ENCODE measurements at regions not wholly inside any gene's neighbourhood (a gene's known extent, or its start where the extent isn't known, plus 50 kb on each side); places are given as distances from the start of the nearest gene placed in this dataset.

- Histone ChIP-seq H3K9me2 (ENCODE audit: low read depth, low read length) (no peaks in the 10 kb centered on the region), H4K20me1 (ENCODE audit: insufficient read depth, low read length) (no peaks in the 10 kb centered on the region), H3K9ac (ENCODE audit: low read length) (no peak overlapping the region), H3K27ac (ENCODE audit: low read depth, low read length, poor library complexity, severe bottlenecking) (no peak overlapping the region), H3F3A (ENCODE audit: insufficient read depth, low read length) (no peaks in the 10 kb centered on the region), H3K9me3 (ENCODE audit: low read length) (no peaks in the 10 kb centered on the region), H3K4me1 (ENCODE audit: insufficient read depth, low read length, severe bottlenecking) (no peaks in the 10 kb centered on the region), H3K79me2 (ENCODE audit: insufficient read depth, low read length) (no peaks in the 10 kb centered on the region), H3K4me2 (ENCODE audit: low read length) (no peak overlapping the region), H3K4me3 (ENCODE audit: low read depth, low read length, poor library complexity, severe bottlenecking) (no peak overlapping the region), H2AFZ (ENCODE audit: low read length) (no peak overlapping the region), H3K36me3 (ENCODE audit: insufficient read depth, low read length) (no peaks in the 10 kb centered on the region), H3K27me3 (ENCODE audit: insufficient read depth, low read length) (no peaks in the 10 kb centered on the region)
- no peak for TF ChIP-seq CTCF (IDR thresholded peaks at IDR 0.05; ENCODE audit: low read length)
- no peak for TF ChIP-seq EZH2 (IDR thresholded peaks at IDR 0.05; ENCODE audit: borderline replicate concordance, low read length)
These were observed 192.0 kb downstream of the MTRR start for GRCh38 chr5:8060953-8061429.

GRCh38 chr5:8062521-8062920 lies 193.6 kb downstream of the MTRR start:
- H3K79me2 ChIP-seq (ENCODE audit: insufficient read depth, low read length), result no peaks in the 10 kb centered on the region
- H3K9me2 ChIP-seq (ENCODE audit: low read depth, low read length), result no peaks in the 10 kb centered on the region
- no peak overlapping the region for H3K9ac ChIP-seq (ENCODE audit: low read length)
- H3K4me1 ChIP-seq (ENCODE audit: insufficient read depth, low read length, severe bottlenecking), result no peaks in the 10 kb centered on the region
- H3K4me2 ChIP-seq (ENCODE audit: low read length), result no peak overlapping the region
- H3K27ac ChIP-seq (ENCODE audit: low read depth, low read length, poor library complexity, severe bottlenecking), result no peak overlapping the region
- H4K20me1 ChIP-seq (ENCODE audit: insufficient read depth, low read length), result no peaks in the 10 kb centered on the region
- no peaks in the 10 kb centered on the region for H3K36me3 ChIP-seq (ENCODE audit: insufficient read depth, low read length)
- no peak overlapping the region for H3K4me3 ChIP-seq (ENCODE audit: low read depth, low read length, poor library complexity, severe bottlenecking)
- H3K9me3 ChIP-seq (ENCODE audit: low read length), result no peaks in the 10 kb centered on the region
- H3F3A ChIP-seq (ENCODE audit: insufficient read depth, low read length), result no peaks in the 10 kb centered on the region
- TF ChIP-seq CTCF (IDR thresholded peaks at IDR 0.05; ENCODE audit: low read length) (no peak), EZH2 (IDR thresholded peaks at IDR 0.05; ENCODE audit: borderline replicate concordance, low read length) (no peak)
- H3K27me3 ChIP-seq (ENCODE audit: insufficient read depth, low read length), result no peaks in the 10 kb centered on the region
- no peak overlapping the region for H2AFZ ChIP-seq (ENCODE audit: low read length)

GRCh38 chr5:8068078-8068477 lies 199.1 kb downstream of the MTRR start:
- Histone ChIP-seq H3K4me1 (ENCODE audit: insufficient read depth, low read length, severe bottlenecking) (no peaks in the 10 kb centered on the region), H3K9me2 (ENCODE audit: low read depth, low read length) (no peaks in the 10 kb centered on the region), H2AFZ (ENCODE audit: low read length) (no peak overlapping the region), H3K27me3 (ENCODE audit: insufficient read depth, low read length) (no peaks in the 10 kb centered on the region), H3F3A (ENCODE audit: insufficient read depth, low read length) (no peaks in the 10 kb centered on the region), H3K27ac (ENCODE audit: low read depth, low read length, poor library complexity, severe bottlenecking) (no peak overlapping the region), H4K20me1 (ENCODE audit: insufficient read depth, low read length) (no peaks in the 10 kb centered on the region), H3K79me2 (ENCODE audit: insufficient read depth, low read length) (no peaks in the 10 kb centered on the region), H3K36me3 (ENCODE audit: insufficient read depth, low read length) (no peaks in the 10 kb centered on the region), H3K4me2 (ENCODE audit: low read length) (no peak overlapping the region), H3K9ac (ENCODE audit: low read length) (no peak overlapping the region), H3K9me3 (ENCODE audit: low read length) (no peaks in the 10 kb centered on the region), H3K4me3 (ENCODE audit: low read depth, low read length, poor library complexity, severe bottlenecking) (no peak overlapping the region)
- TF ChIP-seq CTCF (IDR thresholded peaks at IDR 0.05; ENCODE audit: low read length) (no peak), EZH2 (IDR thresholded peaks at IDR 0.05; ENCODE audit: borderline replicate concordance, low read length) (no peak)

Data from OCI-LY1 (cell line).